NCI-H524 (cell line): ENCODE measurements at regions not wholly inside any gene's neighbourhood (a gene's known extent, or its start where the extent isn't known, plus 50 kb on each side); places are given as distances from the start of the nearest gene placed in this dataset.

Experiments
- DNase-seq, 2 experiments: peaks; one replicate each; lab custom pipeline; 2025; lab: John Stamatoyannopoulos, UW

GRCh38 chr10:4051641-4052151, 266.7 kb upstream of the KLF6 start:
- DNase-seq, result no peak

DNA sequence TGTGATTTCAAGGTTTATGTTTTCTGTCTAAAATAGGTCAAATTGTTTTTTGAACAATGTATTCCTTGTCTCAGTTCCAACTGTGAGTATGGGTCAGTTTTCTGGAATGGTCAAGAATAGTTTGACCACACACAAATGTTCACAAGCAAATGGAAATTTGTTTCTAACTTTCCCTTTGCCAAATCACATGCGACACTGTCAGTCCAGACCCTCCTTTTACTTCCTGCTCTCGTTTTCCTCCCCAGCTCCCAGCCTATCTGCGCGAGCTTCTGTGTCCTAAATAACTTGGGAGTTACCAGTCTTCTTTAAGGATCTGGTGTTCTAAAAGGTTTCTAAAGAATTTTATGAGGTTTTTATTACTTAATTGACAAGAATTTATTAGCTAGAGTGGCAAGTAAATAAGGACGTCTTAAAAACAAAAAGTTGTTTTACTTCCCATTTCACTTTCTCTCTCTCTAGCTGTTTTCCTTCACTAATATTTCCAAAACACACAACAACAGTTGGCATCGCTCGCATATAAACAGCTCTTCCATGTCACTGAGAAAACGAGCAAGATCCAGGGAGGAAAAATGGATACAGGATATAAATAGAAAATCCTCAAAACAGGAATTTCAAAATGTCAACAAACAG, 266.1 kb upstream of the KLF6 start:
- no peak for DNase-seq

- no peak for DNase-seq
Observed at GRCh38 chr10:4050061-4050460, 265.1 kb upstream of the KLF6 start.

DNA sequence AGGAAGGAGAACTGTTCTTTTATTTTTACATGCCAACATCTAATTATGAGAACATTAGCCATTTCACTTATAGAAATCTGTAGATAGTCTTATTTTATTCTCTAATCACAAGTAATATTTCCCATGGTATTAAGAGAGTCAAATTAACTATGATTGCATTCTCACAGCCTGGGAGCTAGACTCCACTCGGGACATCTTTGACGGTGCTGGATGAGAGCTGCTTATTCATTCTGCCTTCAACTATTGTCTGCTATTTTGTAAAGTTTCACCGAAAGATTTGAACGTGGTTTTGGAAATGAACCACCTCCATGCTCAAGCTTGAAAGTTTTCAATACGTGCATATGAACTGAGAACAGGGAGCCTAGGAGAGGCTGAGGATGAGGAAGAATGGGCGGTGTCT, 264.3 kb upstream of the KLF6 start:
- DNase-seq, result no peak

- peak in 1 of 2 experiments; percentile 23 for DNase-seq
Observed at GRCh38 chr10:4048236-4048864, 263.3 kb upstream of the KLF6 start.

GRCh38 chr10:4046712-4047354, 261.8 kb upstream of the KLF6 start:
- DNase-seq, result no peak

DNA sequence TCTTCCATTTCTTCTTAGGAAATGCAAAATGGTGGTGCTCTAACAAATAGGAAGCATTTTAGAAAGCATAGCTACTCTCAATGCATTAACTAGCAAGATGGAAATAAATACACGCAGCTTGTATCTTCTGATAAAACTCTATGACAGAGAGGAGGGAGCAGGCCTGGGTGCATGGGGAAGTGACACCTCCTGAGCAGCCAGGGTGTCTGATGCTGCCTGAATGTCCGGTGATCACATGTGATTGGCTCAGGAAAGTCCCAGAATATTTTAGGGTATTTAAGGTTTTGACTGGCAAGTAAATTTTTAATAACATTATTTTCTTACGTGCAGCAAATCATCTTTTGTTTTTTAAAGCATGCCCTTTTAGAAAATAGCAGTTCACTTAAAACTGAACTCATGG, 261.0 kb upstream of the KLF6 start:
- DNase-seq, result no peak

GRCh38 chr10:4043897-4044665, 259.1 kb upstream of the KLF6 start:
- no peak for DNase-seq

DNA sequence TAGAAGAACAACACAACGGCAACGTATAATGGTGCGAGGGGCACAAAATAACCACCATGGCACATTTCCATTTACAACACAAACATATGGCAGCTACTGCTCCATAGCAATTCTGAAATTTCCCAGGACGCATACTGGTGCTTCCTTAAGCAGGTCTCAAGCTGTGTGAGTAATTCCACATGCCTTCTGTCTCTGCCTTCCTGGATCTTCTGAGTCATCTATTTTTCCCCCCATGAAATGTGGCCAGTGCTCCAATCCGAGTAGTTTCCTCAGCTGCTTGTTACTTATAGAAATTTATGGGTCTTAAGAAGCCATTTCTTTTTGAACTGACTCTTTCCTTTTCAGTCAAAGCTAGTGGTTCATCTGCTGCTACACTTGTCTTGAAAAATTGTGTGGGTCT, 256.6 kb upstream of the KLF6 start:
- DNase-seq, result no peak

GRCh38 chr10:4038000-4038399, 253.0 kb upstream of the KLF6 start:
- DNase-seq, result no peak

- DNase-seq, result peak; percentile 1 to 21
Observed at GRCh38 chr10:4035599-4035945, 250.6 kb upstream of the KLF6 start.

- DNase-seq, result peak in 1 of 2 experiments; percentile 4
Observed at GRCh38 chr10:4034907-4035598, 250.0 kb upstream of the KLF6 start.

GRCh38 chr10:4033341-4033896, 248.4 kb upstream of the KLF6 start:
- no peak for DNase-seq

DNA sequence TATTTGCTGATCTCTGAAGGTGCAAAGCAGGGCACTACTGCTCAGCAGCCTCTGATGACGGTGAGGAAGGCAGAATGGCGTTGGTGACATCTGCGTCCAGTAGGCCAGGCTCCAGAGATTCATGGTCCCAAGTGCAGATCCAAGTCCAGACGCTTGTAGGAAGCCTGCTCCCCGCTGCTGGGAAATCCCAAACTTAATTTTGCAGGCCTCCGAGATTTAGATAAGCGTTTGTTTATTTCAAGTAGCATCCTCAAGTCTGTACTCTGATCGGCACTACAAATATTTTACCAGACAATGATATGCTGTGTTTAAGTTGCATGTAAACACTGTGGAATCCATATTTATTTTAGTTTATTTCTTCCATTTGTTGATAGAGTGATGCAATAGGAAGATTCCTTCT, 244.9 kb upstream of the KLF6 start:
- no peak for DNase-seq

GRCh38 chr10:4028854-4029583, 244.0 kb upstream of the KLF6 start:
- DNase-seq, result no peak

DNA sequence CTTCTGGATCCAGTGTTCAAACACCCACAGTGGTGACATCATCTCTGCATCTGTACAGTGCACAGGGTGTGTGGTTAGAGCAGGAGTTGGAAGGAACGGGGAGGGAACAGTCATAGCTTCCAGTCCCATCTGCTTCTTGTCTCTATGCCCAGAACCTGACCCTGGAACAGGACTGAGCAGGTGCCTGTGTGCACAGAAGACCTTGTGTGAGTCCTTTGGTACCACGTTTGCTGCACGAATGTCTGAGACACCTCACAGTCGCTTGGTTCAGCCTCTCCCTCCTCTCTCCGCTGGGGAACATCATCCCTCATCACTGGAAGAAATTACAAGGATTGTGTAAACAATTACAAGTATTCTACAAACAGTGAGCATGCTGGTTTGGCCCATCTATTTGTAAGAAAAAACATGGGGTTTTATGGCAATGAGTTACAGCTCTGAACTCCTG, 243.0 kb upstream of the KLF6 start:
- no peak for DNase-seq

DNA sequence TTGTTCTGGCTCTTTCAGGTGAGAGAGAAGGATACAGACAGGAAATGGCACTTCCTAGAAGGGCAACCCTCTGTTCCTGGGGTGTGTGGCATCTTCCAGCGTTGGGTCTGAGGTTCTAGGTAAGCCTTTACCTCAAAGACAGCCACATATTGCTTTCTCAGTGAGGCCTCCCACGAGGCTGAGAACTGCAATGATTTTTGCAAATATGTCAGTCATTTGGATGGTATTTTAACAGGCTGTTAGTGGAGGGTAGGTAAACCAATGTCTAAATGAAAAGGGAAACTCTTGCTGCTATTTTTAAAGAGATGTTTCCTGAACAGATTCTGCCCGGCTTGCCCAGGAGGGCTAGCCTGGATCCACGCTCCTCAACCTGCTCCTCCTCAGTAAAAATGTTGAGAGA, 240.3 kb upstream of the KLF6 start:
- DNase-seq, result no peak

- no peak for DNase-seq
Observed at GRCh38 chr10:4024516-4025245, 239.7 kb upstream of the KLF6 start.

DNA sequence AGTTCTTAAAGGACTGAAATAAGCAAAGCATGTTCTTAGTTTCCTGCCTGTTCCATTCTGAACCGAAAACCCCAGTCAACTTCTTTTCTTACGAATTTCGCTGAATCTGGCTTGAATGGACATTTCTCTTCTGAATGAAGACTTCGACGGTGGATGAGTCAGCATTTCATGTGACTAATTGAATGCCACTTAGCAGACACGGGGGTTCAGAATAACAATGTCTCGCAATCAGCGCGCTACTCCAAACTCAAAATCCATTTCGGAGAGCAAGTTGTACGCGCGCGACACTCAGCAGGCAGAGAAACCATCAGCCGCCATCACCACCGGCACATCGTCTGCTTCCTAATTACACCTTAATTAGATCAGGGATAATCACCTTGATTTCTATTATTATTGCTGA, 239.0 kb upstream of the KLF6 start:
- DNase-seq, result no peak

- DNase-seq, result no peak
Observed at GRCh38 chr10:4022473-4022872, 237.5 kb upstream of the KLF6 start.
